ENCODE measurements at regions not wholly inside any gene's neighbourhood (a gene's known extent, or its start where the extent isn't known, plus 50 kb on each side); places are given as distances from the start of the nearest gene placed in this dataset.
"Not testable (repeated sequence)": the region's sequence is repeated elsewhere in the genome, so short reads cannot be mapped to it uniquely, and the experiment has no call there.

DNA sequence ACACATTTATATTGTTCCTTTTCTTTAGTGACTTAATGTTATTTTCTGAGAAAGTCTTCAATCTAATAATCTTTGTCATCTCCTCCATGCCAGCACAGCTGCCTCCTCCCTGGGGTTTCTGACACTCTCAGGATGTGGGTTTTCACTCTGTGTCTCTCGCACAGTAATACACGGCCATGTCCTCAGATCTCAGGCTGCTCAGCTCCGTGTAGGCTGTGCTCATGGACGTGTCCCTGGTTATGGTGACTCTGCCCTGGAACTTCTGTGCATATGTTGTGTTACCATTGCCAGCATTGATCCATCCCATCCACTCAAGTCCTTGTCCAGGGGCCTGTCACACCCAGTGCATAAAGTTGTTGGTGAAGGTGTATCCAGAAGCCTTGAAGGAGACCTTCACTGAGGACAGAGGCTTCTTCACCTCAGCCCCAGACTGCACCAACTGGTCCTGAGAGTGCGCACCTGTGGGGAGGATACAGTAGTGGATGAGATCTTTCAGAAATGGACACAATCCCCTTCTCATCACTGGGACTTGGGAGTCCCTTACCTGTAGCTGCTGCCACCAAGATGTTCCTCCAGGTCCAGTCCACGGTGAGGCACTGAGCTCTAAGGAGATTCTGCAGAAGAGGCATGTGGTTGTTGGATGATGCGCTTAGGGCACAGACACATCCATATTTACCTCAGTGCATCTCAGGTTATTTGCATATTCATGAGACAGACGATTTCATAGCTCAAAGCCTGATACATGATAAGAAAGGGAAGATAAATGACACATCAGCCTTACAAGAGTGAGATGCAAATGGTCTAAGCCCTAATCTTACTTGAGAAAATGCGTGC lies 125.2 kb downstream of the POTEB start:
- TF ChIP-seq, protein P1, sequence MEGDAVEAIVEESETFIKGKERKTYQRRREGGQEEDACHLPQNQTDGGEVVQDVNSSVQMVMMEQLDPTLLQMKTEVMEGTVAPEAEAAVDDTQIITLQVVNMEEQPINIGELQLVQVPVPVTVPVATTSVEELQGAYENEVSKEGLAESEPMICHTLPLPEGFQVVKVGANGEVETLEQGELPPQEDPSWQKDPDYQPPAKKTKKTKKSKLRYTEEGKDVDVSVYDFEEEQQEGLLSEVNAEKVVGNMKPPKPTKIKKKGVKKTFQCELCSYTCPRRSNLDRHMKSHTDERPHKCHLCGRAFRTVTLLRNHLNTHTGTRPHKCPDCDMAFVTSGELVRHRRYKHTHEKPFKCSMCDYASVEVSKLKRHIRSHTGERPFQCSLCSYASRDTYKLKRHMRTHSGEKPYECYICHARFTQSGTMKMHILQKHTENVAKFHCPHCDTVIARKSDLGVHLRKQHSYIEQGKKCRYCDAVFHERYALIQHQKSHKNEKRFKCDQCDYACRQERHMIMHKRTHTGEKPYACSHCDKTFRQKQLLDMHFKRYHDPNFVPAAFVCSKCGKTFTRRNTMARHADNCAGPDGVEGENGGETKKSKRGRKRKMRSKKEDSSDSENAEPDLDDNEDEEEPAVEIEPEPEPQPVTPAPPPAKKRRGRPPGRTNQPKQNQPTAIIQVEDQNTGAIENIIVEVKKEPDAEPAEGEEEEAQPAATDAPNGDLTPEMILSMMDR (IDR thresholded peaks at IDR 0.05): not testable (repeated sequence)
- not testable (repeated sequence) for TF ChIP-seq SIN3A (IDR thresholded peaks at IDR 0.05; ENCODE audit: borderline replicate concordance, insufficient read depth, low read depth, low read length); POLR2AphosphoS5 (IDR thresholded peaks at IDR 0.05; ENCODE audit: low read depth, low read length)
